Endothelial cell of umbilical vein (primary cell): ENCODE measurements at regions not wholly inside any gene's neighbourhood (a gene's known extent, or its start where the extent isn't known, plus 50 kb on each side); places are given as distances from the start of the nearest gene placed in this dataset.

ENCODE experiments used
- BruUV-seq: library from RNA; stranded (reverse); fragments of 400-500 nt; replicated peaks from 2 replicates; lab custom pipeline; 2021; lab: Mats Ljungman, UMichigan
- CTCF ChIA-PET: fragments of 300-600, 350-600 bp; sonication (Branson Sonifier 250); formaldehyde crosslinking; loops from one replicate; lab custom pipeline; 2021; ENCODE audit warnings: antibody characterized with exemption, inconsistent platforms; lab: Charles Lee
- POLR2A ChIA-PET: fragments of 300-600, 350-600 bp; sonication (Branson Sonifier 250); formaldehyde crosslinking; loops from one replicate; lab custom pipeline; 2021; ENCODE audit warnings: antibody characterized with exemption, inconsistent platforms; lab: Charles Lee
- DNase-seq: peaks from one replicate; pipeline ENCODE4 v3.0.0-alpha.2; 2011; ENCODE audit warnings: low read depth, low spot score
- FAIRE-seq: peaks from 2 replicates; lab custom pipeline; 2011; peaks lifted over from hg19 to GRCh38; lab: Jason Lieb, UNC
- H2AFZ ChIP-seq: 2 replicates; pipeline ENCODE4 v1.6.0; 2012; ENCODE audit warnings: low read depth, low read length, control low read depth, inconsistent platforms
- H3K27ac ChIP-seq: 2 replicates; pipeline ENCODE4 v1.5.1; 2011; ENCODE audit warnings: low read depth, mild to moderate bottlenecking, control low read depth, low read length, moderate library complexity; ENCODE audit not compliant: insufficient read depth
- H3K27me3 ChIP-seq, 2 experiments: 2 replicates each; pipeline versions ENCODE4 v1.6.0 to v1.6.1; 2011; ENCODE audit warnings: low read length in 2 of 2, mixed read lengths in 1 of 2; ENCODE audit not compliant: control insufficient read depth in 2 of 2, insufficient read depth in 2 of 2
- H3K36me3 ChIP-seq, 2 experiments: 2 replicates in 1 of 2; 3 replicates in 1 of 2; pipeline ENCODE4 v1.5.1; 2011; ENCODE audit warnings: low read length in 2 of 2, mild to moderate bottlenecking in 1 of 2, moderate library complexity in 1 of 2; ENCODE audit not compliant: control insufficient read depth in 2 of 2, insufficient read depth in 2 of 2; ENCODE audit errors: extremely low read depth in 1 of 2
- H3K4me1 ChIP-seq: 3 replicates; pipeline ENCODE4 v1.5.1; 2011; ENCODE audit warnings: mild to moderate bottlenecking, low read length; ENCODE audit not compliant: control insufficient read depth, insufficient read depth; ENCODE audit errors: extremely low read depth
- H3K4me2 ChIP-seq: 2 replicates; pipeline ENCODE4 v1.6.1; 2011; ENCODE audit warnings: low read length, control low read depth, mixed read lengths; ENCODE audit not compliant: insufficient read depth
- H3K4me3 ChIP-seq, 3 experiments: fragments of 200-600 bp in 1 of 3; sonication (generic), shearing (Covaris generic) in 1 of 3; replicated peaks in 1 of 3; 2 replicates each; pipeline ENCODE4 v1.5.1; 2011 to 2016; ENCODE audit warnings: control low read depth in 3 of 3, low read length in 3 of 3, mild to moderate bottlenecking in 2 of 3, inconsistent platforms in 1 of 3, low read depth in 1 of 3, moderate library complexity in 1 of 3; ENCODE audit not compliant: insufficient read depth in 1 of 3
- H3K79me2 ChIP-seq: 2 replicates; pipeline ENCODE4 v1.6.0; 2012; ENCODE audit warnings: low read length, inconsistent platforms; ENCODE audit not compliant: control insufficient read depth, insufficient read depth
- H3K9ac ChIP-seq: replicated peaks from 2 replicates; pipeline ENCODE3; 2011; ENCODE audit warnings: low read length, control low read depth; ENCODE audit not compliant: insufficient read depth; ENCODE audit errors: extremely low read depth
- H3K9me1 ChIP-seq: replicated peaks from 3 replicates; pipeline ENCODE4 v1.6.0; 2011; ENCODE audit warnings: mild to moderate bottlenecking, low read length; ENCODE audit not compliant: control insufficient read depth, insufficient read depth; ENCODE audit errors: extremely low read depth
- H3K9me3 ChIP-seq: replicated peaks from 2 replicates; pipeline ENCODE4 v1.5.1; 2012; ENCODE audit warnings: low read length, inconsistent platforms; ENCODE audit not compliant: control insufficient read depth, insufficient read depth
- H4K20me1 ChIP-seq: replicated peaks from 2 replicates; pipeline ENCODE3; 2011; ENCODE audit warnings: mild to moderate bottlenecking, low read length; ENCODE audit not compliant: control insufficient read depth, insufficient read depth; ENCODE audit errors: extremely low read depth
- CTCF ChIP-seq, 2 donors: IDR thresholded peaks; 1 replicate in 1 of 2; 2 replicates in 1 of 2; pipeline ENCODE4 v1.5.1; 2011; ENCODE audit warnings: low read length in 2 of 2, mild to moderate bottlenecking in 2 of 2, moderate library complexity in 2 of 2, control low read depth in 1 of 2, inconsistent platforms in 1 of 2, low read depth in 1 of 2; ENCODE audit not compliant: insufficient read depth in 1 of 2; ENCODE audit errors: extremely low read depth in 1 of 2
- EZH2 ChIP-seq: IDR thresholded peaks from 2 replicates; pipeline ENCODE4 v1.6.1; 2012; ENCODE audit warnings: borderline replicate concordance, low read depth, mild to moderate bottlenecking, moderate library complexity, low read length, inconsistent platforms; ENCODE audit not compliant: severe bottlenecking
- FOS ChIP-seq: IDR thresholded peaks from 2 replicates; pipeline ENCODE4 v1.6.1; 2011; ENCODE audit warnings: mild to moderate bottlenecking, low read length, moderate library complexity, borderline replicate concordance; ENCODE audit not compliant: insufficient read depth
- GATA2 ChIP-seq: IDR thresholded peaks from 2 replicates; pipeline ENCODE4 v1.7.0; 2011; ENCODE audit warnings: low read depth, mild to moderate bottlenecking, moderate library complexity, mixed read lengths, low read length; ENCODE audit not compliant: insufficient read length, insufficient read depth
- JUN ChIP-seq: IDR thresholded peaks from 2 replicates; pipeline ENCODE4 v1.6.1; 2011; ENCODE audit warnings: borderline replicate concordance, low read depth; ENCODE audit not compliant: insufficient read length, insufficient read depth
- MYC ChIP-seq: IDR thresholded peaks from one replicate; pipeline ENCODE4 v1.6.1; 2011; ENCODE audit warnings: mild to moderate bottlenecking, low read depth, low read length
- POLR2A ChIP-seq: IDR thresholded peaks from 2 replicates; pipeline ENCODE4 v1.6.1; 2012; ENCODE audit warnings: low read depth, mild to moderate bottlenecking, control low read depth, low read length
- POLR2AphosphoS5 ChIP-seq: IDR thresholded peaks from 2 replicates; pipeline ENCODE4 v1.6.1; 2012; ENCODE audit warnings: low read depth, mild to moderate bottlenecking, control low read depth, low read length, moderate library complexity; ENCODE audit not compliant: insufficient read depth
- dilution Hi-C: fragments of 300-500 bp; cut with MboI; formaldehyde crosslinking; loops from one replicate; pipeline ENCODE4 v1.15.0; 2019; ENCODE audit warnings: low sequenced_read_pairs; ENCODE audit not compliant: extremely low pct_ligation_motif_present
- intact Hi-C: fragments of 100-400 bp; cut with micrococcal nuclease; formaldehyde crosslinking; loops from one replicate; pipeline ENCODE4 v1.10.0; 2022
- TF ChIP-seq, protein P1 (sequence below): IDR thresholded peaks from 2 replicates; pipeline ENCODE4 v1.6.1; 2011; ENCODE audit not compliant: insufficient read depth, insufficient read length

- ChIA-PET CTCF (interaction anchor here (1.4 kb wide), 1 partner anchor 14 kb away, joined by 3 read pairs; no protein-coding TSS in a partner anchor), POLR2A (no interaction called here)
- dilution Hi-C loops, result no loop called here
- intact Hi-C loops, result no loop called here
- Histone ChIP-seq H3K4me3 (no peak overlapping the region), H3K27ac (no peak overlapping the region), H3K79me2 (no peaks in the 10 kb centered on the region), H3K4me2 (no peak overlapping the region), H4K20me1 (no peaks in the 10 kb centered on the region), H3K9me3 (no peaks in the 10 kb centered on the region), H3K9me1 (no peaks in the 10 kb centered on the region), H3K4me1 (no peaks in the 10 kb centered on the region), H3K36me3 (no peaks in the 10 kb centered on the region), H3K9ac (no peak overlapping the region), H2AFZ (no peak overlapping the region), H3K27me3 (no peaks in the 10 kb centered on the region)
- no TSS peak for BruUV-seq
- FAIRE-seq (no peak), DNase-seq (no peak)
- TF ChIP-seq POLR2A, result no peak
- no peak for TF ChIP-seq POLR2AphosphoS5
- TF ChIP-seq MYC, result no peak
- no peak for TF ChIP-seq CTCF (IDR thresholded peaks at IDR 0.05; ENCODE audit: extremely low read depth in 1 of 2, insufficient read depth in 1 of 2, low read depth in 1 of 2, low read length in 2 of 2)
- no peak for TF ChIP-seq JUN
- no peak for TF ChIP-seq GATA2
- TF ChIP-seq EZH2, result no peak
- TF ChIP-seq, protein P1, sequence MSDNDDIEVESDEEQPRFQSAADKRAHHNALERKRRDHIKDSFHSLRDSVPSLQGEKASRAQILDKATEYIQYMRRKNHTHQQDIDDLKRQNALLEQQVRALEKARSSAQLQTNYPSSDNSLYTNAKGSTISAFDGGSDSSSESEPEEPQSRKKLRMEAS, result no peak
- TF ChIP-seq FOS, result no peak
These were observed 134.8 kb downstream of the HS3ST1 start for GRCh38 chr4:11293866-11294265.
